Esophagus (tissue), 2 donors: ENCODE measurements at regions not wholly inside any gene's neighbourhood (a gene's known extent, or its start where the extent isn't known, plus 50 kb on each side); places are given as distances from the start of the nearest gene placed in this dataset.

ENCODE experiments used
- H3K27ac ChIP-seq, 2 donors: one replicate each; pipeline ENCODE4 v1.5.1; 2013; ENCODE audit warnings: low read depth in 2 of 2, mild to moderate bottlenecking in 2 of 2, inconsistent platforms in 1 of 2, low read length in 1 of 2, moderate library complexity in 1 of 2
- H3K27me3 ChIP-seq, 2 donors: one replicate each; pipeline ENCODE4 v1.6.1; 2013; ENCODE audit warnings: low read length in 2 of 2, control low read depth in 1 of 2, mild to moderate bottlenecking in 1 of 2; ENCODE audit not compliant: insufficient read depth in 2 of 2, control insufficient read depth in 1 of 2
- H3K36me3 ChIP-seq, 2 donors: one replicate each; pipeline ENCODE4 v1.6.1; 2013; ENCODE audit warnings: low read length in 1 of 2; ENCODE audit not compliant: control insufficient read depth in 2 of 2, insufficient read depth in 2 of 2
- H3K4me1 ChIP-seq, 2 donors: one replicate each; pipeline ENCODE4 v1.6.1; 2013; ENCODE audit warnings: low read length in 1 of 2; ENCODE audit not compliant: control insufficient read depth in 2 of 2, insufficient read depth in 2 of 2
- H3K4me3 ChIP-seq, 2 donors: one replicate each; pipeline ENCODE4 v1.5.1; 2013; ENCODE audit warnings: low read length in 2 of 2, mild to moderate bottlenecking in 2 of 2, low read depth in 1 of 2, moderate library complexity in 1 of 2
- H3K9me3 ChIP-seq, 2 donors: one replicate each; pipeline ENCODE4 v1.6.1; 2013; ENCODE audit warnings: mild to moderate bottlenecking in 2 of 2, low read depth in 1 of 2, low read length in 1 of 2, moderate library complexity in 1 of 2; ENCODE audit not compliant: control insufficient read depth in 2 of 2, insufficient read depth in 1 of 2
- WGBS, 2 donors: extraction: QIAGEN DNeasy Blood & Tissue Kit; methylation state at CpG; one replicate each; pipeline ENCODE4 v1.1.7; 2013; 5-methylcytosine and 5-hydroxymethylcytosine counted together
- donor health status: healthy with polysubstance abuse.
- donor health status: Bipolar disorder and iron deficiency.

- no peak overlapping the region for H3K4me3 ChIP-seq
- H3K27ac ChIP-seq = no peak overlapping the region
- no peaks in the 10 kb centered on the region for H3K4me1 ChIP-seq
- no peaks in the 10 kb centered on the region for H3K9me3 ChIP-seq
- no peaks in the 10 kb centered on the region for H3K27me3 ChIP-seq
- WGBS, 2 donors = 76 to 84% methylated on average over 1 of the region's 1 CpG
- no peaks in the 10 kb centered on the region for H3K36me3 ChIP-seq
Measured at GRCh38 chr15:95132774-95133173, 901.4 kb downstream of the MCTP2 start.

- H3K27ac ChIP-seq = no peak overlapping the region
- WGBS, 2 donors = 32 to 39% methylated on average over 4 of the region's 4 CpGs
- H3K4me1 ChIP-seq = no peaks in the 10 kb centered on the region
- no peaks in the 10 kb centered on the region for H3K27me3 ChIP-seq
- H3K9me3 ChIP-seq = no peaks in the 10 kb centered on the region
- no peak overlapping the region for H3K4me3 ChIP-seq
- H3K36me3 ChIP-seq = no peaks in the 10 kb centered on the region
Measured at GRCh38 chr15:95134431-95135110, 903.2 kb downstream of the MCTP2 start.

- 84 to 89% methylated on average over 3 of the region's 3 CpGs for WGBS, 2 donors
- Histone ChIP-seq H3K4me3 (no peak overlapping the region), H3K27ac (no peak overlapping the region), H3K4me1 (no peaks in the 10 kb centered on the region), H3K36me3 (no peaks in the 10 kb centered on the region), H3K27me3 (no peaks in the 10 kb centered on the region), H3K9me3 (no peaks in the 10 kb centered on the region)
Measured at GRCh38 chr15:95138604-95139270, 907.4 kb downstream of the MCTP2 start.

DNA sequence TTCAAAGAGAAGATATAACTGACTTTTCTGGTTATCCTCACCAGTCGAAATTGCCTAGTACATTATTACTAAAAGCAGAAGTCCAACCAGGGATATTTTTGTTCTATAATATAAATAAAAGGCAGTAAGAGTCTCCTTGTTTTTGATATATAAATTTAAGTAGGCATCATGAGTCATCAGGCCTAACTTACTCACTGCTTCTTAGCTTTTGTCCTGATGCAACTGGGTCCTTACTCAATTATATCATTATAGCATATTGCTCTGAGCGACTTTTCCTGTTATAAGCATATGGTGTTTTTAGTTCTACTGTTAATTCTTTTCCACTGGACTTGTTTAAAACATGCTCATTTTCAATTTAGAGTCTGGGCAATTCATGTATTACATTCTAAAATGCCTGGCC, 910.1 kb downstream of the MCTP2 start:
- WGBS, 2 donors = 63 to 74% methylated on average over 2 of the region's 2 CpGs
- Histone ChIP-seq H3K36me3 (no peaks in the 10 kb centered on the region), H3K27me3 (no peaks in the 10 kb centered on the region), H3K27ac (no peak overlapping the region), H3K4me1 (no peaks in the 10 kb centered on the region), H3K9me3 (no peaks in the 10 kb centered on the region), H3K4me3 (no peak overlapping the region)

GRCh38 chr15:95142531-95142930, 911.2 kb downstream of the MCTP2 start:
- WGBS, 2 donors = 96 to 98% methylated on average over 1 of the region's 1 CpG
- Histone ChIP-seq H3K4me3 (no peak overlapping the region), H3K36me3 (no peaks in the 10 kb centered on the region)

GRCh38 chr15:95146481-95146880, 915.1 kb downstream of the MCTP2 start:
- no peak overlapping the region for H3K27ac ChIP-seq
- no peak overlapping the region for H3K4me3 ChIP-seq
- no peaks in the 10 kb centered on the region for H3K4me1 ChIP-seq
- H3K27me3 ChIP-seq = no peaks in the 10 kb centered on the region
- no peaks in the 10 kb centered on the region for H3K9me3 ChIP-seq
- H3K36me3 ChIP-seq = no peaks in the 10 kb centered on the region
- WGBS, 2 donors = 81 to 88% methylated on average over 5 of the region's 5 CpGs

More at GRCh38 chr15:95142531-95142930, 911.2 kb downstream of the MCTP2 start:
- Histone ChIP-seq H3K4me1 (no peaks in the 10 kb centered on the region), H3K27me3 (no peaks in the 10 kb centered on the region), H3K27ac (no peak overlapping the region), H3K9me3 (no peaks in the 10 kb centered on the region)

DNA sequence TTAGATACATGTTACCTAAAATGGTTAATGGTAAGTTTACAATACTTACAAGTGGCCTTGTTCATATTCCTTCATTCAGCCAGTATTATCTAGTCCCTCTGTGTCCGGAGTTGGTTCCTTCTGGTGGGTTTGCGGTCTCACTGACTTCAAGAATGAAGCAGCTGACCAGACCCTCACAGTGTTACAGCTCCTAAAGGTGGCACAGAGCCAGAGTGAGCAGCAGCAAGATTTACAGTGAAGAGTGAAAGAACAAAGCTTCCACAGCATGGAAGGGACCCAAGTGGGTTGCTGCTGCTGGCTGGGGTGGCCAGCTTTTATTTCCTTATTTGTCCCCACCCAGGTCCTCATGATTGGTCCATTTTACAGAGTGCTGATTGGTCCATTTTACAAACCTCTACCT, 916.8 kb downstream of the MCTP2 start:
- H3K4me3 ChIP-seq = no peak overlapping the region
- H3K27ac ChIP-seq = no peak overlapping the region
- H3K36me3 ChIP-seq = no peaks in the 10 kb centered on the region
- no peaks in the 10 kb centered on the region for H3K4me1 ChIP-seq
- 85 to 88% methylated on average over 2 of the region's 2 CpGs for WGBS, 2 donors
- no peaks in the 10 kb centered on the region for H3K9me3 ChIP-seq
- no peaks in the 10 kb centered on the region for H3K27me3 ChIP-seq

DNA sequence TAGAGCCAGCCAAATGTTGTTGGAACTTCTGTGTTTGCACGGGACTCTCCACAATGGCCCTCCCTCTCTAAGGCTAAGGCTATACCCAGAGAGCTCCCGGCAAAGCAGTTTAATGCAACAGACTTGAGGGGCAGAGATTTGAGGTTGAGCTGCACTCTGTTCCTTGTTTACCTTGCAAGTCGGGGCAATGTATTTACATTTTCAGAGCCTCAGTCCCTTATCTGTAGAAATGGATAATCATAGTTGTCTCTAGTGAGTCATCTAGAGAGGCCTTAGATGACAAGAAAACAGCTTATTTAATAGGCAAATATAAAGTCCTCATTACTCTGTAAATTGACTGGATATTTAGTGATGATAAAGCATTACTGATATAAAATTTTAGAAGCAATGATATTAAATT, 917.7 kb downstream of the MCTP2 start:
- WGBS, 2 donors = 50 to 56% methylated on average over 3 of the region's 3 CpGs

DNA sequence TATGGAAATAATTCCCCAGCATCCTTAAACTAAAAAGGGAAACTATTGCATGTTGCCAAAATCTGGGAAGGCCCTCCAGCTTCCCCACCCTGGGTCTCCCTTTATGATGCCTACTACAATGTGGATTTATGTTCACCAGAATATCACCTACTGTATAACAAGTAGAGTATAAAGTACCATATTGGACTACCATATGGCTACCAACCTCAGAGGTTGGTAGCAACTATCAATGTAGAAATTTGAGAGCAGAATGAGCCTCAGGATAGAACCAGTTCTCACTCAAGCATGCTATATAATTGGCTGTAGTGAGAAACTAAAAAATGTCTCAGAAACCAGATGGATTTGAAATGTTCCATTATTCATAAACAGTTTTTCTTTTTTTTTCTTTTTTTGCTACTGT, 918.4 kb downstream of the MCTP2 start:
- no peaks in the 10 kb centered on the region for H3K9me3 ChIP-seq
- H3K36me3 ChIP-seq = no peaks in the 10 kb centered on the region
- H3K4me3 ChIP-seq = no peak overlapping the region
- H3K4me1 ChIP-seq = no peaks in the 10 kb centered on the region
- H3K27me3 ChIP-seq = no peaks in the 10 kb centered on the region
- no peak overlapping the region for H3K27ac ChIP-seq

More for the DNA sequence above, 917.7 kb downstream of the MCTP2 start:
- no peak overlapping the region for H3K27ac ChIP-seq
- no peaks in the 10 kb centered on the region for H3K4me1 ChIP-seq
- H3K9me3 ChIP-seq = no peaks in the 10 kb centered on the region
- no peaks in the 10 kb centered on the region for H3K36me3 ChIP-seq
- no peaks in the 10 kb centered on the region for H3K27me3 ChIP-seq
- H3K4me3 ChIP-seq = no peak overlapping the region

GRCh38 chr15:95150466-95150865, 919.1 kb downstream of the MCTP2 start:
- Histone ChIP-seq H3K4me1 (no peaks in the 10 kb centered on the region), H3K9me3 (no peaks in the 10 kb centered on the region), H3K4me3 (no peak overlapping the region), H3K36me3 (no peaks in the 10 kb centered on the region), H3K27ac (no peak overlapping the region), H3K27me3 (no peaks in the 10 kb centered on the region)
- WGBS, 2 donors = 76% methylated on average over 10 of the region's 10 CpGs
